K562 (cell line): ENCODE measurements at regions not wholly inside any gene's neighbourhood (a gene's known extent, or its start where the extent isn't known, plus 50 kb on each side); places are given as distances from the start of the nearest gene placed in this dataset.

Experiments
- EP300 ChIP-seq: IDR thresholded peaks from 2 replicates; pipeline ENCODE4 v1.6.1; 2012; ENCODE audit warnings: low read length, improper control_type of control experiment
- IRF2 ChIP-seq: sonication (generic); formaldehyde crosslinking; IDR thresholded peaks from 2 replicates; pipeline ENCODE4 v1.8.1; 2022; ENCODE audit warnings: mild to moderate bottlenecking, missing genetic modification reagents
- POLR2AphosphoS5 ChIP-seq: IDR thresholded peaks from 2 replicates; pipeline ENCODE4 v1.6.1; 2011; ENCODE audit warnings: mild to moderate bottlenecking, low read depth, low read length, moderate library complexity; ENCODE audit not compliant: control insufficient read depth, insufficient read depth
- TAF1 ChIP-seq: IDR thresholded peaks from 2 replicates; pipeline ENCODE4 v1.6.1; 2011; ENCODE audit warnings: mild to moderate bottlenecking, low read length, moderate library complexity; ENCODE audit not compliant: insufficient read depth, control insufficient read depth, severe bottlenecking; ENCODE audit errors: extremely low read depth

GRCh38 chr10:43878386-43878785 is 229.7 kb upstream of the ZNF32 start:
- TF ChIP-seq TAF1 = no peak
- no peak for TF ChIP-seq POLR2AphosphoS5
- no peak for TF ChIP-seq IRF2 (CRISPR knock-in tag)
- no peak for TF ChIP-seq EP300
